C4-2B (cell line): ENCODE measurements at regions not wholly inside any gene's neighbourhood (a gene's known extent, or its start where the extent isn't known, plus 50 kb on each side); places are given as distances from the start of the nearest gene placed in this dataset.
"Not testable (repeated sequence)": the region's sequence is repeated elsewhere in the genome, so short reads cannot be mapped to it uniquely, and the experiment has no call there.

Experiments used
- H3K27ac ChIP-seq: fragments of 450-650 bp; 2 replicates; pipeline ENCODE4 v1.5.1; 2017
- CTCF ChIP-seq: fragments of 450-650 bp; conservative IDR thresholded peaks from 2 replicates; pipeline ENCODE4 v1.5.1; 2017; ENCODE audit warnings: mild to moderate bottlenecking
- ZFX ChIP-seq: fragments of 450-650 bp; IDR thresholded peaks from 2 replicates; pipeline ENCODE4 v1.6.1; 2017

DNA sequence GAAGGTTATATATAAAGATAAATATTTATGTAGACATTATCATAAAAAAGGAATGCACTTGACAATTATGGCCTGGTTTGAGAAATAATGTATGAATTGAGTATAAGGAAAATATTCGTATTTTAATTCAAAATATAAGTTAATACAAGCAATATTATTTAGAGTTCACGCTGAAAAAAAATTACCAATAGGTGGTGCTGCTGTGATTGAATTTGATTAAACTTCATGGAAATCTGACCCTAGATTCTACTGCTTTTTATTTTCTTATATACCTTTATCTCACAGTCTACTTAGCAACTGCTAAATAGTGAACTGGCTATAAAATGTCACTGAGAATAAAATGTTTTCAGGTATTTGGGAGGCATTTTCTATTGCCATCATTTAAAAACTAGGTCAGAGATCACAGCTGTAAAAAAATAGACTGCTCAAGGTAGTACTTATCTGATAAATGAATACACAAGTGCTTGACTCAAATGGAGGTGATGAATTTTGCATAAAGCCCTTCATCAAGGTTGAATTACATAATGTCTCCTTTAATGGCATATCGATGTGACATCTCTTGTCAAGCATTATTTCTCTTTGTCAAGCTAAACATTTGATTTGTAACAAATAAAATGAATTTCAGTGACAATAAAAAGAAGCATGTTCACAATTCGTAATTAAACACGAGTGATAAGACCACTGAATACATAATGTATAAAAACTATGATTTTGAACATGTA, 1638.8 kb upstream of the PCDH7 start:
- H3K27ac ChIP-seq, result no peak overlapping the region
- peak; percentile 68 for TF ChIP-seq CTCF
- no peak for TF ChIP-seq ZFX

DNA sequence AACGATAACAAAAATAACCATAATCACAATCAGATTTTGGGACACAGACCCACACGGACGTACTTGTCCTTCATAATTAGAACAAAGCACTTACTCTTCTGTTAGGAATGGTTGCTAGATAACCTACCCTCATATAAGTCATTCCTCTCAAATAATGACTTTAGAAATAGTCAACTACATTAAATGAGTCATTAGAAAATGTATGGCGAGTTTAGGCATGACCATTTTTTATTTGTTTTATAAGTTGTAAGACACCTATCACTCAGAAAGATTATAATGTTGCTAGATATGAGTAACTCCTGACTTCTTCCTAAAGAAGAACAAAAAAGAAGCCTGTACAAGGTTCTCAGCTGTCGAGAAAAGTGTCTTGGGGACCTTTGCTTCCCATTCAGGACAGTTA, 1637.5 kb upstream of the PCDH7 start:
- no peak overlapping the region for H3K27ac ChIP-seq
- no peak for TF ChIP-seq CTCF

DNA sequence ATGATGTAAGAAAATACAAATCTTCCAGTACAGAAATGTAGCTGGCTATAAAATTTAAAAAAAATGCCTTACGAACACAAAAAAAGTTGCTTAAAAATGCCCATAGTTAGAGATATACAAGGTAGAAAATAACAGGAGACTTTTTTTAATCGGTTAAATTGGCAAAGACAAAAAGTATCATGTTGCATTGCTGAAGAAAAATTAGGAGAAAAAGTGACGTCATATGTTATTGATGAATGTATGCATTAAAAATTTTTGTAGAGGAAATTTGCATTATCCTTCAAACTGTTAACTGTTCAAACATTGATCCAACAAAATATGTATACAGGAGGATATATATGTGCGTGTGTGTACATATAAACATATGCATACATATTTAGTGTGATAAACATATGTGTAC, 1634.4 kb upstream of the PCDH7 start:
- no peak for TF ChIP-seq ZFX
- TF ChIP-seq CTCF, result no peak
- no peak overlapping the region for H3K27ac ChIP-seq

- H3K27ac ChIP-seq, result no peak overlapping the region
- TF ChIP-seq ZFX (no peak), CTCF (no peak)
Measured at GRCh38 chr4:29104694-29105093, 1615.5 kb upstream of the PCDH7 start.

- no peak overlapping the region for H3K27ac ChIP-seq
- TF ChIP-seq ZFX (no peak), CTCF (no peak)
Measured at GRCh38 chr4:29113960-29114359, 1606.2 kb upstream of the PCDH7 start.

- not testable (repeated sequence) for H3K27ac ChIP-seq
Measured at GRCh38 chr4:29117231-29117722, 1602.9 kb upstream of the PCDH7 start.

DNA sequence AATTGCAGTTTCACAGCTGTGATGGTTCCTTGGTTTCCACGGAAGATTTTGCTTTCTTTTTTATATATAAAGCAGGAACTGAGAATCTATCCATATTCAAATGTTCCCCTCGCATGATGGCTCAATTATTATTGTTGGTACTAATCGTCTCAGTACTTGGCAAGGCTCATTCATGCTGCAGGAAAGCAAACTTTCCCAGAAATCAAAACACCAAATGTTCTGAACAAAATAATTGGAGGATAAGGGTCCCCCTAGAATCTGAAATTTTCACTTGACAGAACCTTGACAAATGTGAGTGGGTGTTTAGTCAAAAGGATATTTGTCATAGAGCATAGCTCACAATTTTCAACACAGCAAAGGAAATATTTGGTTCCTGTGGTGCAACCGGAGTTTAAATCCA, 1598.6 kb upstream of the PCDH7 start:
- H3K27ac ChIP-seq, result no peak overlapping the region
- TF ChIP-seq ZFX (no peak), CTCF (no peak)

DNA sequence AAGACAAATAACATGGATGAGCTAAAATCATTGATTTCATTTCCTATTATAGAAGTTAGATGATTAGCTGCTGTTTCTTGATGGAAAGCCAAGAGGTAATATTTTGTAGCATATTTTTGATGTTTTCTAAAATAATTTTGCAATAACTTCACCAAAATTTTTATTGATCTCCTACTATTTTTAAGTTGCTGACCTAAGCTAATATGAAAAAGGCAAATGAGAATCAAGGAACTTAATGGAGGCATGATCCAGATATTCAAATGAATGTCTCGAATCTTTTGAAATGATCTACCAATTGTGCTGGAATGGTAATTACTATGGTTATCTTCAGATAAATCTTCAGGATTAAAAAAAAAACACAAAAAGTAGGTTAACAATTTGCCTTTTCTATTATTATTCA, 1591.4 kb upstream of the PCDH7 start:
- no peak overlapping the region for H3K27ac ChIP-seq
- TF ChIP-seq CTCF (no peak), ZFX (no peak)
